Endodermal cell (in vitro differentiated cells): ENCODE measurements at regions not wholly inside any gene's neighbourhood (a gene's known extent, or its start where the extent isn't known, plus 50 kb on each side); places are given as distances from the start of the nearest gene placed in this dataset.

Experiments used
- DNase-seq: peaks from one replicate; pipeline ENCODE4 v3.0.0-alpha.2; 2017
- H3K27ac ChIP-seq: 2 replicates; pipeline ENCODE4 v1.5.1; 2013; ENCODE audit warnings: mild to moderate bottlenecking, low read depth, low read length, moderate library complexity
- H3K27me3 ChIP-seq: 2 replicates; pipeline ENCODE4 v1.6.1; 2013; ENCODE audit warnings: mild to moderate bottlenecking, low read length, moderate library complexity; ENCODE audit not compliant: insufficient read depth, control insufficient read depth, poor library complexity, severe bottlenecking
- H3K36me3 ChIP-seq: 2 replicates; pipeline ENCODE4 v1.7.0; 2013; ENCODE audit warnings: mild to moderate bottlenecking, low read length, moderate library complexity; ENCODE audit not compliant: control insufficient read depth, insufficient read depth
- H3K4me1 ChIP-seq: one replicate; pipeline ENCODE4 v1.7.0; 2013; ENCODE audit warnings: low read length; ENCODE audit not compliant: control insufficient read depth, insufficient read depth
- H3K4me3 ChIP-seq: 2 replicates; pipeline ENCODE4 v1.5.1; 2013; ENCODE audit warnings: mild to moderate bottlenecking, low read length, moderate library complexity
- H3K9ac ChIP-seq: 2 replicates; pipeline ENCODE4 v1.6.1; 2013; ENCODE audit warnings: mild to moderate bottlenecking, low read length, moderate library complexity; ENCODE audit not compliant: poor library complexity, severe bottlenecking; ENCODE audit errors: extremely low read depth
- H3K9me3 ChIP-seq: 2 replicates; pipeline ENCODE4 v1.6.1; 2013; ENCODE audit warnings: mild to moderate bottlenecking, low read length, moderate library complexity; ENCODE audit not compliant: control insufficient read depth
- H3K27ac Mint-ChIP-seq: 2 replicates; pipeline ENCODE4 v1.8.0; 2020; ENCODE audit warnings: mixed read lengths
- H3K27me3 Mint-ChIP-seq: 2 replicates; pipeline ENCODE4 v1.8.0; 2021; ENCODE audit warnings: mild to moderate bottlenecking, mixed read lengths; ENCODE audit not compliant: insufficient read depth
- H3K36me3 Mint-ChIP-seq: 2 replicates; pipeline ENCODE4 v1.8.0; 2020; ENCODE audit warnings: low read depth, mixed read lengths
- H3K4me1 Mint-ChIP-seq: 2 replicates; pipeline ENCODE4 v1.8.0; 2020; ENCODE audit warnings: mixed read lengths
- H3K4me3 Mint-ChIP-seq: 2 replicates; pipeline ENCODE4 v1.8.0; 2020; ENCODE audit warnings: mild to moderate bottlenecking, moderate library complexity, mixed read lengths
- H3K9me3 Mint-ChIP-seq: 2 replicates; pipeline ENCODE4 v1.8.0; 2020; ENCODE audit warnings: mild to moderate bottlenecking, mixed read lengths
- WGBS, 2 experiments: methylation state at CpG; one replicate each; pipeline versions ENCODE4 v1.1.5 to v1.1.7; 2013; ENCODE audit warnings: missing lambda C conversion rate in 2 of 2, mixed read lengths in 1 of 2; ENCODE audit not compliant: insufficient coverage in 1 of 2, insufficient read length in 1 of 2; 5-methylcytosine and 5-hydroxymethylcytosine counted together
- TF ChIP-seq, protein P1 (sequence below): fragments of 200-600 bp; sonication (generic); conservative IDR thresholded peaks from 2 replicates; pipeline ENCODE4 v1.5.0; 2021; ENCODE audit warnings: antibody characterized with exemption, mild to moderate bottlenecking

GRCh38 chr9:73893230-73893629, 603.9 kb upstream of the RORB start:
- Mint-ChIP-seq H3K4me3 (no peak overlapping the region), H3K27me3 (no peaks in the 10 kb centered on the region), H3K36me3 (no peaks in the 10 kb centered on the region), H3K4me1 (no peaks in the 10 kb centered on the region), H3K27ac (no peak overlapping the region), H3K9me3 (peaks cover 9% of the 10 kb centered on the region)
- no peaks in the 10 kb centered on the region for H3K4me1 ChIP-seq
- no peaks in the 10 kb centered on the region for H3K36me3 ChIP-seq
- no peaks in the 10 kb centered on the region for H3K27me3 ChIP-seq
- no peak overlapping the region for H3K9ac ChIP-seq
- H3K27ac ChIP-seq = no peak overlapping the region
- no peaks in the 10 kb centered on the region for H3K9me3 ChIP-seq
- TF ChIP-seq, protein P1, sequence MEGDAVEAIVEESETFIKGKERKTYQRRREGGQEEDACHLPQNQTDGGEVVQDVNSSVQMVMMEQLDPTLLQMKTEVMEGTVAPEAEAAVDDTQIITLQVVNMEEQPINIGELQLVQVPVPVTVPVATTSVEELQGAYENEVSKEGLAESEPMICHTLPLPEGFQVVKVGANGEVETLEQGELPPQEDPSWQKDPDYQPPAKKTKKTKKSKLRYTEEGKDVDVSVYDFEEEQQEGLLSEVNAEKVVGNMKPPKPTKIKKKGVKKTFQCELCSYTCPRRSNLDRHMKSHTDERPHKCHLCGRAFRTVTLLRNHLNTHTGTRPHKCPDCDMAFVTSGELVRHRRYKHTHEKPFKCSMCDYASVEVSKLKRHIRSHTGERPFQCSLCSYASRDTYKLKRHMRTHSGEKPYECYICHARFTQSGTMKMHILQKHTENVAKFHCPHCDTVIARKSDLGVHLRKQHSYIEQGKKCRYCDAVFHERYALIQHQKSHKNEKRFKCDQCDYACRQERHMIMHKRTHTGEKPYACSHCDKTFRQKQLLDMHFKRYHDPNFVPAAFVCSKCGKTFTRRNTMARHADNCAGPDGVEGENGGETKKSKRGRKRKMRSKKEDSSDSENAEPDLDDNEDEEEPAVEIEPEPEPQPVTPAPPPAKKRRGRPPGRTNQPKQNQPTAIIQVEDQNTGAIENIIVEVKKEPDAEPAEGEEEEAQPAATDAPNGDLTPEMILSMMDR = no peak
- DNase-seq = no peak
- no peak overlapping the region for H3K4me3 ChIP-seq

DNA sequence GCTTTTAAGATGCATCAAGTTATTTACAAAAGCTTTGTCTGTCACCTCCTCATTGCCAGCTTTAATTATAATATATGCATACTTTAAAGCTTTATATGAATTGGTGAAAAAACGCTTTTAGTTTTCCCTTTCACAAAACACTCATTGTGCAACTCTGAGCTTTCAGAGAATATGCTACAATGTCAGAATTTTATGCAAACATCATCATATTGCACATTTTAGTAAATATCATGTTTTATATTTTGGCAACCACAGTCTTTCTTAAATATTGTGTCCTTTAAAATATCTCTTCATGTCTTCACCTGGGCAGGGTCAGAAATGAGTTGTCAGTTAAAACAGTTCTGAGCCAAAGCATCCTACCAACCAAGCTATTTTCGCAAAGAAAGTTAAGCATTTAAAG, 601.1 kb upstream of the RORB start:
- no peaks in the 10 kb centered on the region for H3K36me3 Mint-ChIP-seq
- H3K4me1 Mint-ChIP-seq = no peaks in the 10 kb centered on the region
- Histone ChIP-seq H3K9ac (no peak overlapping the region), H3K4me1 (no peaks in the 10 kb centered on the region), H3K9me3 (no peaks in the 10 kb centered on the region), H3K27ac (no peak overlapping the region), H3K4me3 (no peak overlapping the region), H3K36me3 (no peaks in the 10 kb centered on the region), H3K27me3 (no peaks in the 10 kb centered on the region)
- H3K27ac Mint-ChIP-seq = no peak overlapping the region
- no peak for DNase-seq
- WGBS, 2 experiments = 79% methylated on average over 2 of the region's 2 CpGs; no CpG with 5 or more reads in 1 of the 2 experiments
- H3K27me3 Mint-ChIP-seq = no peaks in the 10 kb centered on the region
- TF ChIP-seq, protein P1 = no peak
- H3K9me3 Mint-ChIP-seq = peaks cover 10% of the 10 kb centered on the region
- no peak overlapping the region for H3K4me3 Mint-ChIP-seq

- Histone ChIP-seq H3K36me3 (no peaks in the 10 kb centered on the region), H3K9ac (no peak overlapping the region), H3K27me3 (no peaks in the 10 kb centered on the region), H3K4me3 (no peak overlapping the region), H3K4me1 (no peaks in the 10 kb centered on the region), H3K9me3 (no peaks in the 10 kb centered on the region), H3K27ac (no peak overlapping the region)
- H3K27ac Mint-ChIP-seq = no peak overlapping the region
- no peaks in the 10 kb centered on the region for H3K4me1 Mint-ChIP-seq
- no peaks in the 10 kb centered on the region for H3K36me3 Mint-ChIP-seq
- WGBS, 2 experiments = 94 to 100% methylated on average over 1 of the region's 1 CpG
- H3K9me3 Mint-ChIP-seq = no peaks in the 10 kb centered on the region
- H3K27me3 Mint-ChIP-seq = no peaks in the 10 kb centered on the region
- TF ChIP-seq, protein P1 = no peak
- DNase-seq = no peak
- H3K4me3 Mint-ChIP-seq = no peak overlapping the region
Observed at GRCh38 chr9:73906671-73907070, 590.5 kb upstream of the RORB start.
